ENCODE measurements at regions not wholly inside any gene's neighbourhood (a gene's known extent, or its start where the extent isn't known, plus 50 kb on each side); places are given as distances from the start of the nearest gene placed in this dataset.
A peak's percentile ranks its signal among the peaks of the same experiment; 100 is the strongest.

DNA sequence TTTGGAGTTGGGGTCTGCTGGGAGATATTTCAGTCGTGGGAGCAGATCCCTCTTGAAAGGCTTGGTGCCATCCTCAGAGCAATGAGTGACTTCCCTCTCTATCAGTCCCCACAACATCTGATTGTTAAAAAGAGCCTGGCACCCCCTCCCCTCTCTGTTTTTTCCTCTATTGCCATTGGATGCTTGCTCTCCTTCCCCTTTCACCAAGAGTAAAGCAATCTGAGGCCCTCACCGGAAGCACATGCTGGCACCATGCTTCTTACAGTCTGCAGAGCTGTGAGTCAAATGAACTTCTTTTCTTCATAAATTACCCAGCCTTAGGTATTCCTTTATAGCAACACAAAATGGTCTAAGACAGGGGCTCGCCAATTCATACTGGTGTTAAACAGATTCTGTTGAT, 99.1 kb upstream of the CCND2 start:
- H3K4me3 Mint-ChIP-seq = no peak overlapping the region
- peaks cover 20% of the 10 kb centered on the region for H3K4me1 Mint-ChIP-seq
- no peaks in the 10 kb centered on the region for H3K27me3 Mint-ChIP-seq
- H3K36me3 Mint-ChIP-seq = no peaks in the 10 kb centered on the region
- no peaks in the 10 kb centered on the region for H3K9me3 Mint-ChIP-seq
- ATAC-seq = no peak
- no peak overlapping the region for H3K27ac Mint-ChIP-seq

DNA sequence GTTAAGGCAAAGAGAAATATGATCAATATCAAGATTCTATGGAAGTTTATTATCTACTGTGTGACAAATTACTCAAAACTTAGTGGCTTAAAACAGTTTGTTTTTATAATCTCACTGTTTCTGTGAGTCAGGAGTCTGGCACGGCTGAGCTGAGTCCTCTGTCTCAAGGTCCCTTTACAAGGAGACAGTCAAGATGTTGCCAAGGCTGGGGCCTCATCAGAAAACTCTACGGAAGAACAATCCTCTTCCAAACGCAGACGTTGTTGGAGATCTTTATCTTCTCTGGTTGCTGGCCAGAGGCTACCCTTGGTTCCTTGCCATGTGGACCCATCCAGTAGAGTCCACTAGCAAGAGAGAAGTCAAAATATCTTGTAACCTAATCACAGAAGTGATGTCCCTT, 100.6 kb upstream of the CCND2 start:
- Mint-ChIP-seq H3K27ac (no peak overlapping the region), H3K9me3 (no peaks in the 10 kb centered on the region), H3K4me3 (no peak overlapping the region), H3K36me3 (no peaks in the 10 kb centered on the region), H3K4me1 (peaks cover 23% of the 10 kb centered on the region), H3K27me3 (no peaks in the 10 kb centered on the region)
- ATAC-seq = no peak

DNA sequence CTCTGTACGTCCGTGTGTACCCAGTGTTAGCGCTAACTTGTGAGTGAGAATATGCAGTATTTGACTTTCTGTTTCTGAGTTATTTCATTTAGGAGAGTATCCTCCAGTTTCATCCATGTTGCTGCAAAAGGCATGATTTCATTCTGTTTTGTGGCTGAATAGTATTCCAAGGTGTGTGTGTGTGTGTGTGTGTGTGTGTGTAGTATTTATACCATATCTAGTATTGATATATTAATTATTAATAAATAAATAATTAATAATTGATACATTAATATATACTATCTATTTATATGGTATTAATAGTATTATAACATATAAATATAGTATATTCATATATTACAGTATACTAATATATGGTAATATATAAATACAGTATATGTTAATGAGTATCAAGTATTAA, 101.8 kb upstream of the CCND2 start:
- Mint-ChIP-seq H3K36me3 (no peaks in the 10 kb centered on the region), H3K27ac (no peak overlapping the region), H3K27me3 (no peaks in the 10 kb centered on the region), H3K4me1 (peaks cover 28% of the 10 kb centered on the region), H3K4me3 (no peak overlapping the region), H3K9me3 (no peaks in the 10 kb centered on the region)
- no peak for ATAC-seq

- ATAC-seq = peak; percentile 63
- Mint-ChIP-seq H3K36me3 (no peaks in the 10 kb centered on the region), H3K27ac (peak overlapping the region; percentile 52), H3K4me1 (peaks cover 36% of the 10 kb centered on the region), H3K9me3 (no peaks in the 10 kb centered on the region), H3K27me3 (no peaks in the 10 kb centered on the region), H3K4me3 (peak overlapping the region; percentile 50)
Observed at GRCh38 chr12:4169959-4170358, 103.6 kb upstream of the CCND2 start.

DNA sequence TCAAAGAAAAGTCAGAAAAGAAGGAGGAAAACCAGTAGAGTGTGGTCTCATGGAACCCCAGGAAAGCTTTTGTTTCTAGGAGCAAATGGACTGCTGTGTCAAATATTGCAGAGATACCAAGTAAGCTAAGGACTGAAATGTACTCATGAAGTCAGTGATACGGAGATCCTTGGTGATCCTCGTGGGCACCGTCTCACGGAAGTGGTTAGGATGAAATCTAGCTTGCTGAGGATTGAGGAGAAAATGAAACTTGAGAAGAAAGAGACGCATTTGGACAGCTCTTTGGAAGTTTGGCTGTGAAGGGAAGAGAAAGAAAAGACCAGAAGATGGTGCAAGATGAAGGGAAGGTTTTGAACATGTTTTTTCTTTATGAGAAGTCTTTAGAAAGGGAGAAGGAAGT, 104.0 kb upstream of the CCND2 start:
- no peak for ATAC-seq
- H3K36me3 Mint-ChIP-seq = no peaks in the 10 kb centered on the region
- no peaks in the 10 kb centered on the region for H3K27me3 Mint-ChIP-seq
- peaks cover 40% of the 10 kb centered on the region for H3K4me1 Mint-ChIP-seq
- no peaks in the 10 kb centered on the region for H3K9me3 Mint-ChIP-seq
- H3K27ac Mint-ChIP-seq = peak overlapping the region; percentile 52
- peak overlapping the region; percentile 50 for H3K4me3 Mint-ChIP-seq

DNA sequence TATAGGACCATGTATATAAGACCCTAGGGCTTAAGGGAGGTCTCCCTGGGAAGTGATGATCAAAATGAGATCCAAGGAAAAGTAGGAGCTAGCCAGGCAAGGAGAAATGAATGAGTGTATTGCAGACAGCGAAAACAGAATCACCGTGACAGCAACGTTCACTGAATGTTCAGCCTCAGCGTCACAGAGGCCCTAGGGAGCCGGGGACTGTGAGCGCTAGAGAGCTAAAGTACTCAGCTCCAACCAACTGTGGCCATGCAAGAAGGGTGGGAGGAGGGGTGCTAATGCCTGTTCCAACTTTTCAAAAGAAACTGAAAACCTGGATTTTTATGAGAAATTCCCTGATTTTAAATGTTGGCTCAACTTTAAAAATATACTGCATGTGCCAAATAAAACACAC, 105.5 kb upstream of the CCND2 start:
- no peak overlapping the region for H3K4me3 Mint-ChIP-seq
- no peaks in the 10 kb centered on the region for H3K36me3 Mint-ChIP-seq
- no peak overlapping the region for H3K27ac Mint-ChIP-seq
- H3K9me3 Mint-ChIP-seq = no peaks in the 10 kb centered on the region
- peaks cover 45% of the 10 kb centered on the region for H3K4me1 Mint-ChIP-seq
- ATAC-seq = peak; percentile 64
- H3K27me3 Mint-ChIP-seq = no peaks in the 10 kb centered on the region

GRCh38 chr12:4164559-4165558, 108.7 kb upstream of the CCND2 start:
- Mint-ChIP-seq H3K27ac (peak overlapping the region; percentile 97), H3K27me3 (no peaks in the 10 kb centered on the region), H3K4me1 (peaks cover 39% of the 10 kb centered on the region), H3K9me3 (no peaks in the 10 kb centered on the region), H3K36me3 (no peaks in the 10 kb centered on the region), H3K4me3 (peak overlapping the region; percentile 83)
- peak; percentile 88 for ATAC-seq

- Mint-ChIP-seq H3K36me3 (no peaks in the 10 kb centered on the region), H3K27ac (peak overlapping the region; percentile 97), H3K27me3 (no peaks in the 10 kb centered on the region), H3K9me3 (no peaks in the 10 kb centered on the region), H3K4me3 (peak overlapping the region; percentile 83), H3K4me1 (peaks cover 32% of the 10 kb centered on the region)
- no peak for ATAC-seq
Observed at GRCh38 chr12:4164188-4164558, 109.4 kb upstream of the CCND2 start.

DNA sequence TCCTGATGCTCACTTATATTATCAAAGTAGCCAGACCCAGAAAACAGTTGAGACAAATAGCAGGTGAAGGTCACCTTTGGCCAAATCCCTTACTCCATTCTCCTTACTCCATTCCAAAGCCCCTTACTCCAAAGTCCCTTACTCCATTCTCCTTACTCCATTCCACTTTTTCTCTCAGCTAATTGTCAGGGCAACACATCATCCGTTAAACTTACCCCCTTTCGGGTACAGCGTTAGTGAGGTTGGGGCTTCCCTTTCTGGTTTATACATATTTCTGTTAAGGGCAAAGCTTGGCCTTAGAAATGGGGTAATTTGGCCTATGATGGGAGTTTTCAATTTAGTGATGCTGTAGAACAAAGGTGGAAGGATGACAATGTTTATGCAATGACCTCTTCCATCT, 111.8 kb upstream of the CCND2 start:
- Mint-ChIP-seq H3K27ac (no peak overlapping the region), H3K4me1 (peaks cover 22% of the 10 kb centered on the region), H3K27me3 (no peaks in the 10 kb centered on the region), H3K9me3 (no peaks in the 10 kb centered on the region), H3K4me3 (no peak overlapping the region), H3K36me3 (no peaks in the 10 kb centered on the region)
- ATAC-seq = no peak

DNA sequence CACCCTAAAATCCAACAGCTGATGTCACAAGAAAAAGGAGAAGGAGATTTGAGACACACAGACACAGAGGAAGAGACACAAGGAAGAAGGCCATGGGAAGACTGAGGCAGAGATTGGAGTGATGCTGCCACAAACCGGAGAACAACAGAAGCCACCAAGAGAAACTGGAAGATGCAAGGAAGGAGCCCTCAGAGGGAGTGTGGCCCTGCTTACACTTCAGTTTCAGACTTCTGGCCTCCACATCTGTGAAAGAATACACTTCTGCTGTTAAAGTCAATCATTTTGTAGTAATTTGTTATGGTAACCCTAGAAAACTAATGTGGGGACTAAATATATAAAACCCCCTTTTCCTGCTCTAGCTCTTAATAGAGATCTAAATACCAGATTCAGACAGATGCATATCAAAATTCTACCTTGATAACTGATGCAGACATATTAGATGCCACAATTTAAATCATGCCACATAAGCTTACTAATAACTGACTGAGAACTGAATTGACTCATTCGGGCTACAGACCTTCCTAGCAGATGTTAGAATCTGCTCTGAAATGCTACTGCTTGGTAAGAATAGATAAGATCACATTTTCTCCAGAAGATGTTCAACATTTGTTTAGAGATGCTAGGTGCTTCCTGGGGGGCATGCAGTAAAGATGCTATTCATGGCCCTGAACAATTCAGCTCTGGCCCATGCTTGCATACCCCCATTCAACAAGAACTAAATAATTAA, 113.1 kb upstream of the CCND2 start:
- Mint-ChIP-seq H3K4me3 (no peak overlapping the region), H3K27ac (no peak overlapping the region), H3K27me3 (no peaks in the 10 kb centered on the region), H3K9me3 (no peaks in the 10 kb centered on the region), H3K36me3 (no peaks in the 10 kb centered on the region), H3K4me1 (peaks cover 31% of the 10 kb centered on the region)
- no peak for ATAC-seq

DNA sequence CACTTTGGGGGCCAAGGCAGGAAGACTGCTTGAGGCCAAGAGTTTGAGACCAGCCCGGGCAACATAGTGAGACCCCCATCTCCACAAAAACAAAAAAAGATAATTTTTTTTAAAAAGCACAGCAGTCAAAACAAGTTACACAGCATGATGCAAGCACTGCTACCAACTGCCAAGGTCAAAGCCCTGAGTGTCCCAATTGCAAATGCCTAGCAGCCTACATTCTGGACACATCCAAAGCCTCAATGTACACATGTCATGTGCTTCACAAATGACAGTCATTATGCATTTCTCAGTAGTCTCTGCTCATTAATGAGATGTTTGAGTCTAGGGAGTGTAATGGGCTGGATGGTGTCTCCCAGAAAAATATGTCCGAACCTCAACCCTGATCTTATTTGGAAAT, 113.7 kb upstream of the CCND2 start:
- no peak overlapping the region for H3K4me3 Mint-ChIP-seq
- H3K27me3 Mint-ChIP-seq = no peaks in the 10 kb centered on the region
- H3K36me3 Mint-ChIP-seq = no peaks in the 10 kb centered on the region
- no peaks in the 10 kb centered on the region for H3K9me3 Mint-ChIP-seq
- H3K4me1 Mint-ChIP-seq = peaks cover 28% of the 10 kb centered on the region
- ATAC-seq = no peak
- no peak overlapping the region for H3K27ac Mint-ChIP-seq

DNA sequence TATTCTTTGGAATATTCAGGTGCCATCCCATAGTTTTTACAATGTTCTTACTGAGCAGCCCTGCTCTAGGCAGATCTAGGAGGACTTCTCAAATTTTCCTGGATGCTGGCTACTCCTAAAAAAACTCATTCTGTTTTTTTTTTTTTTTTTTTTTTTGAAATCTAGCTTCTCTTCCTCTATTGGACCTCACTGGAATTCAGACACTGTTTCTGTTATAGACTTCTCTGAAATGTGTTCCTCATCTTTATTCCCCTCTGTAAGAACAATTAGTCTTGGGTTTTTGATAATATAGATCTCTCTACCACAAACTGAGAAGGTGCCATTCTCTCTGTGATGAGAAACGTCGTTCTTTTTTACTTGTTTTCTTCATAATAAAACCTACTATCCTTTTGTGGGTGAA, 115.3 kb upstream of the CCND2 start:
- ATAC-seq = no peak
- Mint-ChIP-seq H3K4me3 (no peak overlapping the region), H3K4me1 (peaks cover 34% of the 10 kb centered on the region), H3K27me3 (no peaks in the 10 kb centered on the region), H3K27ac (no peak overlapping the region), H3K36me3 (no peaks in the 10 kb centered on the region), H3K9me3 (no peaks in the 10 kb centered on the region)

DNA sequence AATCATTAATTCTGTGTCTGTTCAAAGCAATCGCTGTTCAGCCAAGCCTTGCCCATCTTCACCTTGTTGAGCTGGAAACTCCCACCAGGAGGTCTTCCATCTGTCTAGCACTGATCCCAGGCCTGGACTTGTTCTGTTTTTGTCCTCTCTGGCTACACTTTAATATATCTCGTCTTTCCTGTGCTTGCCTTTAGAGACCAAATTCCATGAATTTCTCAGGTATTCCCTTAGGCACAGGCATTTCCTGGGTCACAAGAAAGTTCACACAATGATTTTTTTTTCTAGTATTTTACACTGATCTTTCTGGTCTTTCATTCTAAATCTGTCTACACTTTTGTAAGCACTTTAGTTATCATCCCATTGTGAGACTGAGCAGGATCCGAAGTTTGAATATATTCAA, 116.4 kb upstream of the CCND2 start:
- Mint-ChIP-seq H3K4me3 (no peak overlapping the region), H3K4me1 (peaks cover 46% of the 10 kb centered on the region), H3K27me3 (no peaks in the 10 kb centered on the region), H3K9me3 (no peaks in the 10 kb centered on the region), H3K27ac (peak overlapping the region; percentile 46), H3K36me3 (no peaks in the 10 kb centered on the region)
- ATAC-seq = no peak

DNA sequence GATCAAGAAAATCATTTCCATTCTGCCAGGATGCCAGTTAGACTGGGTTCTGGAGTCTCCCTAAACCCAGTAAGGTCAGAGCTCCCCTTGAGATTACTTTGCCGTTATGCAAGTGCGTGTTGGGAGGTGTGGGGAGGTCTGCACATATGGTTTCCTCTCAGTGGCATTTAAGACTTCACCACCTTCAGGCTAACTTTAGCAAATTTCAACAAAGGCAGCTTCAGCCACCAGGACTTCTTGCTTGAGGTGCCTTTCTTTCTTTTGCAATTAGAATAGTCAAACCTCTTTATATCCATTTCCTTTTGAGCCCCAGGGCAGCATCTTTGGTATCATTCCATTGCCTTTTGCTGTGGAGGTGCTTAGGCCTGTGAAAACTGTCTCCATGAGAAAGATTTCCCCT, 117.2 kb upstream of the CCND2 start:
- Mint-ChIP-seq H3K36me3 (peaks cover 3% of the 10 kb centered on the region), H3K27me3 (no peaks in the 10 kb centered on the region), H3K4me3 (no peak overlapping the region), H3K9me3 (peaks cover 2% of the 10 kb centered on the region), H3K27ac (peak overlapping the region; percentile 46), H3K4me1 (peaks cover 54% of the 10 kb centered on the region)
- no peak for ATAC-seq

GRCh38 chr12:4154672-4155225, 118.8 kb upstream of the CCND2 start:
- no peak overlapping the region for H3K27ac Mint-ChIP-seq
- no peak for ATAC-seq
- no peak overlapping the region for H3K4me3 Mint-ChIP-seq
- peaks cover 6% of the 10 kb centered on the region for H3K36me3 Mint-ChIP-seq
- H3K4me1 Mint-ChIP-seq = peaks cover 69% of the 10 kb centered on the region
- peaks cover 3% of the 10 kb centered on the region for H3K9me3 Mint-ChIP-seq
- H3K27me3 Mint-ChIP-seq = no peaks in the 10 kb centered on the region

Data from stimulated activated memory B cell treated with anti-CD40 and anti-IgM and Interleukin-4, amounts not matched to agents 10 μg/mL and 1 μg/mL and 100 μg/mL, for 72 hours (primary cell).